OCI-M2 (cell line): ENCODE measurements at regions not wholly inside any gene's neighbourhood (a gene's known extent, or its start where the extent isn't known, plus 50 kb on each side); places are given as distances from the start of the nearest gene placed in this dataset.
"Not testable (repeated sequence)": the region's sequence is repeated elsewhere in the genome, so short reads cannot be mapped to it uniquely, and the experiment has no call there.

ENCODE experiments used
- DNase-seq: peaks from one replicate; lab custom pipeline; 2025; ENCODE audit not compliant: unreplicated experiment; lab: John Stamatoyannopoulos, UW

DNA sequence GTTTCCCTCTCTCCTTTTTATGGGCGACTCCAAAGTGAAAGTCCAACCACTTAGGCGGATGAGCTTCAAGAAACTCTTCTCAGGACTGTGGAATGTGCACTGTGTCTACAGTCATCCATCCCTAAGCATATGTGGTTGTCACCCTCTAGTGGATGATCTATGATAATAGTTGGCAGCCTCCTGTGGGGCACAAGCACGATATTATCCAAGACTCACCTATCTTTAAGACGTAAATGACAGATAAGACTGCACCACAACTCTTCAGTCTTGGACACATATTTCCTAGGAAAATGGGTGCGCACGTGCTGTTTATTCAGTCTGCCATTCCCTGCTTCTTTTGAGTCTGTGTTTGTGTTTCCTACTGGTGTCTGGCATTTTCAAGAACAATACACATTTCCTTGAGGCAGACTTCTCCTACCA, 145.5 kb upstream of the CTAGE1 start:
- no peak for DNase-seq

DNA sequence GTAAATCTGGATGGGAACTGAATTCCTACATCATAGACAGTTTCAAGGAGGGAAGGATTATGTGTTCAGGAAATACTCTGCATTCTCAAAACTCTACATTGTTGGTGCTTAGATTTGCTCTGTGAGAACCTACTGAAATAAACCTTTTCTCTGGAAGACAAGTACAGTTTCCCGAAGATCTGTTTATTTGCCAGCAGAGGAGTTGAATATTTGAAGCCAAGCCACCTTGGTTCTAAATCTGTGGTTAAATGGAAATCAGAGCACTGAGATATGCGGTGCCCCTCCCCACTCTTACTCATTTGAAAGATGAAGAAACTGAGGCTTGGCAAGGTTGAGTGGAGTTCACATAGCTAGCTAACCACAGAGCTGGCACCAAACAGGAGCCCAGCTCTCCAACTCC, 146.3 kb upstream of the CTAGE1 start:
- no peak for DNase-seq

DNA sequence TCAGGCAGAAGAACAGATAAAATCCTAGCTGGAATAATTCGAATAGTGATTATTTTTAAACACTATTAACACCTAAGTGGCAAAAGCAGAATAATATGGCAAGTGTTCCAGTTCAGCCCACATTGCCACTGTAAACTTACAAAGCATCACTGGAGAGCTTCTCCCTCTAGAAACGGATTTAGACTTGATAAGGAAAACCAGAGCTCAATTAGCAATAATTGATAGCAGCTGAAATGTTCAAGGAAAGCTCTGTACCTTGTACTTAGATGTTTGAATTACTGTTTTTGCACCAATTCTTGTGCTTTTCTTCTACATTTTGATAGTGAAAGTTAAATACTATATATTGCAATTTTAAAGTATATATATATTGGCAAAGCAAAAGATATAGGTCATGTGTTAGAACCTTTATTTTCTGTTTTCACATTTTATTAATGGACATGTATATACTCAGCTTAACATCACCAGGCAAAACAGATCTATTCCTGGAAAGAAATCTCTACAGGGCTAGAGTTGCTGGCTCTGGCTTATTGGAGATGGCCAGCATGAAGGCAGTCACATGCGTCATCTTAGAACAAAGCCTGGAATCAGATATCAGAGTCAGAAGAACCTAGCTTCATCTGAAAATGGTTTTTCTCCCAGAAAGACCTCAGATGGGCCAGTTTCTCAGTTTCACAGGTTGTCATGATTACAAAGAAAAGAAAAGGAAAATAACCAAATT, 149.1 kb upstream of the CTAGE1 start:
- no peak for DNase-seq

DNA sequence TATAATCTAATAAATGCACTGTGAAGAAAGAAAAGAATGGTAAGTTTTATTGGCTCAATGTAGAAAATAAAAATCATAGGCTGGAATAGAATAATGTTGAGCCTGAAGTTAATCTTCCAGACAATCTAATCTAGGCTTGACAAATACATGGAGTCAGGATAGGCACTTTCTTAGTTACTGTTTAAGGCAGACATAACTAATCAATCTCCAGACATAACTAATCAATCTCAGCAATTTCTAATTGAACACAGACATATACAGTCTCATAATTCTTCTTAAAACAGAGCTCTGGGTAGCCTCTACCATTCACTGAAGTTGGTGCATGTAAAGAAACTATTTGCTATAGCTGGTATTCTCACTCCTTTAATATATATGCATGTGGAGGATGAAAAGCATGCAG, 150.1 kb upstream of the CTAGE1 start:
- no peak for DNase-seq

DNA sequence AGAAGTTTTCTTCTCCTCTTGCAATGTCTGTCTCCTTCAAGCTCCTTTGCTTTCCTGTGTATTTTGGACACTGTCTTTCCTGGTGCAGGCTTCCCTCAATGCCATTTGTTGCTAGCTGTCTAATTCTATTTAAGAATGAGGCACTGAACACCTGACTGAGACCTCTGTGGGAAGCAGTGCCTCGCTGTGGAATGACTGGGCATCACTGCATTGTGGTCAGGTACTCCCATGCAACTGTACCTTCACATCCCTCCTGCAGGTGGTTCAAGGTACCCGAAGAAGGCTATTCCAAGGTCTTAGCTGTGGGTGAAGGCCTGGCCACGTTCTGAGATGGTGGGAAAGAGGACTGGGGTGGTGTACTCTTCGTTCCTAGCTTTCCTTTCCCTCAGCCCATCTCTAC, 152.8 kb upstream of the CTAGE1 start:
- no peak for DNase-seq

DNA sequence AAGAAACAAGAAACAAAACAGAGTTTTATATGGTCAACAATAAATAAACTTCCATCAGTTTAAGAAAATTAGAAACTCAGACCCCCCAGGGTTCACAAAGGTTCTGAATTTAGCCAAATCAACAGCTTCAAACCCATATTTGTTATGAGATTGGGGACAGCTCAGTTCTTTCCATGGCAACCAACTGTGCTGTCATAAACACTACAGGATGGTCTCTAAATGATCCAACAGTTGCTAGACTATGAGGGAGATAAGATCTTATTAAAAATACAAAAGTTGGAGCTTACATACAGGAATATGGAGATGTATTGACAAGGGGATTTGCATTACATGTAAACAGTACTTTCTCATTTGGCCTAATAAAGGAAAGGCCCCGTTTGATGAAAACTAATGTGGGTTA, 154.6 kb upstream of the CTAGE1 start:
- no peak for DNase-seq

DNA sequence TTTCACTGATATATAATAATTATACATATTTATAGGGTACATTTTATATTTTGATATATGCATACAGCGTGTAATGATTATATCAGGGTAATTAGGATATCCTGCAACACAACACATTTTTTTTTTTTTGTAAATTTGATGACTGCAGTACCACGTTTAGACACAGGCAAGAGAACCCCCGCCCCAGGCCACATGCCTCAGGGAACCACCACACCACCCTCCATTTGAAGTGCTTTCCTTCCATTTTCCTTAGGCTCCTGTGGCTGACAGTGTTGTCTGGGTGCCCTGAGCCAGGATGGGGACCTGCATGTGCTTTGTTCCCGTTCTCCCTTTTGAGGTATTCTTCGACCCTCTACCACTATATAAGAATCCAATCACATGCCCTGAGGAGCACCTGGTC, 161.6 kb upstream of the CTAGE1 start:
- DNase-seq = no peak

DNA sequence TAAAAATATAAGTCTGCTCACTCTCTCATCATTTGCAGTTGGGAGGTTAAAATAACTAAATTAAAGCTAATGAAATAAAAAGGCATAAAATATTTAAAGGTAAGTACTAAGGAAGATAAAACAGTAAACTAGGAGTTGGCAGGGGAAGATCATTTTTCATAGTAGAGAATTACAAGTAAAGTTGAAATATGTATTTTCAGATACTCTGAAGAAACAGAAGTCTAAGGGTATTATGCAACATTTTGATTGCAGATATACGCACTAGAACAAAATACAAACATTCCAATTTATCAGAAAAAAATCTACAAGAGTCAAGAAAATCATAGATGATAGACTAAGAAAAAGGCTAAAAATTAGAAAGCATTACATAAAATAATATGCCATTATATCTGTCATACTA, 167.6 kb upstream of the CTAGE1 start:
- no peak for DNase-seq

DNA sequence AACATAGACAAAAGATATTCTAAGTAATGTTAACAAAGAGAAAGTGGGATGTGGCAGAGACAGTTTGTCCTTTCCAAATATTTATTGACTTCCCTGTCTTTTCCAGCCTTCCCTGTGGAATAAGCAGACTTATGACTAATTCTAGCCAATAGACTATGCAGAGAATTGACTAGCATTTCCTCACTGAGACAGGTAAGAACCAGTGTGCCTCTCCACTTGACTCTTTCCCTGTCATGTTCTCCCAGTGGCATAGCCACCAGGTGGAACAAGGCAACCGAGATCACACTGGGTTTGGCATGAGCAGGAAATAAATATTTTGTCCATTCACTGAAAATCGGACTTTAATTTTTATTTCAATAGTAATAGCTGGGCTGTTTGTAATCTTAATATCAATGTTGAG, 168.1 kb upstream of the CTAGE1 start:
- DNase-seq = no peak

DNA sequence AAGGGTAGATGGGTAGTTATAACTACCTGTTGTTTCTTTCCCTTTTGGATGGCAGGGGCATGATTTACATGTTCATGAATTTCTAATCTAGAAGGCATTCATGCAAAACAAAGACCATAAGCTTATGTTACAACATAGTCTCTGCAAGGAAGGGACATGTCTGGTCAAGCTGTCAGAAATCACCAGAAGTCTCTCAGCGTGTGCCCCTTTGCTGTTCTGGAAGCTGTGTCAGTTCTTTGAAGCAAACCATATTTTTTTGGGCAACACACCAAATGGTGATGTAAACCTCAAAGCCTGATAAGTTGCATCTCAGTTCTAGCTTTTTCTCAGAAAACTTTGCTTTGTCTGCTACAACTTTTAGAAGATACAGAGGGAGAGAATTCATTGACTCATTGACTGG, 173.5 kb upstream of the CTAGE1 start:
- DNase-seq = no peak

DNA sequence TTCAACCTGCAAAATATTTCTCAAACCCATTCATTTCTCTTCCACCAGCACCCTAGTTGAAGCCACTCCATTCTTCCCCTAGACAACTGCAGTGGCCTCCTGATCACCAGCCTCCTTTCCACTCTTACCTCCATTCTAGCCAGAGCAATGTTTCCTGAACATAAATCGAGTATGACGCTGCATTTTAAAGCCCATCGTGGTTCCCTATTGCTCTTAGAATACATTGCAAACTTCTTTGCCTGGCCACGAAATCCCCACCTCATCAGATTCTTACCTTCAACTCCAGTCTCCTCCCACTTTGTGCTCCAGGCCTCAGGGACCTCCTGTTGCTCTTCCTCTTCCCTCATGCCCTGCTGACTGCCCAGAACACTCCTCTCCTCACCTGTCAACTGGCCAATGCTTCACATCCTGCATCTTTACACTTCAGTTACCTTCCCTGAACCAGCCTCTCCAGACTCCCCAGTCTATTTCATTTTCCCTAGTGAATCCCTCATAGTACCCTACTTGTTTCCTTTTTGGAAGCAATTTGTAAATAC, 176.5 kb upstream of the CTAGE1 start:
- DNase-seq = no peak

DNA sequence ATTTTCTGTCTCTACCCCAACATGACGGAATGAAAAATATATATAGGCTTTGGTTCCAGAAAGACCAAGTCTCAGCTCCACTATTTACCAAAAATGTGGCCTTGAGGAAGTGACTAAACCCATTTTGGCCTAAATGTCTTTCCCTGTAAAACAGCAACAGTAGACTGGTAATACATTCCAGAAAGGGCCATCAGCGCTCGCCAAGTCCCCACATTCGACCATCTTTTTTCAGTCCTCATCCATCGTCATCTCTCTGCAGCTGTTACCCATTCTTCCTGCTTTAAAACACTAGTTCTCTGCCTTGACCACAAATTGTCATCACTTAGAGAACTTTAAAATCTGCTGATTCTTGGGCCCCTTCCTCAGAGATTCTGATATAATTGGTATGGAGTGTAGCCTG, 183.8 kb upstream of the CTAGE1 start:
- DNase-seq = no peak

DNA sequence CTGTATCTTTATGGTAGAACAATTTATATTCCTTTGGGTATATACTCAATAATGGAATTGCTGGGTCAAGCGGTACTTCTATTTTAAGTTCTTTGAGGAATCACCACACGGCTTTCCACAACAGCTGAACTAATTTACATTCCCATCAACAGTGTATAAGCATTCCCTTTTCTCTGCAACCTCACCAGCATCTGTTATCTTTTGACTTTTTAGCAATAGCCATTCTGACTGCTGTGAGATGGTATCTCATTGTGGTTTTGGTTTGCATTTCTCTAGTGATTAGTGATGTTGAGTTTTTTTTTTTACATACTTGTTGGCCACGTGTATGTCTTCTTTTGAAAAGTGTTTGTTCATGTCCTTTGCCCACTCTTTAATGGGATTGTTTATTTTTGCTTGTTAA, 184.7 kb upstream of the CTAGE1 start:
- not testable (repeated sequence) for DNase-seq

DNA sequence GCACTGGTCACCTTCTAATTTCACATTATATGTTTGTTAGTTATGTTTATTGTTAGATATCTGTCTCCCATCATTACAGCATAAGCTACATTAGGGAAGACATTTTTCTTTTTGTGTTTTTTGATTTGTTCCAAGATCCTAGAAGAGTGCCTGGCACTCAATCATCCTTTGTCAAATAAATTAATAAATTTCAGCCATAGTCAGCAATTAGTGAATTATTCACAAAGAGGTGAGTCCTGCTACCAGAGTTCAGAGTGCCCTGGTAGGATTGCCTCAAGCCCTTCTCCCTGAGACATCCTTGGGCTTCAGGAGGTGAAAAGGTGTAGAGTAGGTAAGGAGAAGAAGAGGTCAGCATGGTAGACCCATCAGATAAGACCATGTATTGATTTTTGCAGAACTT, 186.2 kb upstream of the CTAGE1 start:
- DNase-seq = no peak

DNA sequence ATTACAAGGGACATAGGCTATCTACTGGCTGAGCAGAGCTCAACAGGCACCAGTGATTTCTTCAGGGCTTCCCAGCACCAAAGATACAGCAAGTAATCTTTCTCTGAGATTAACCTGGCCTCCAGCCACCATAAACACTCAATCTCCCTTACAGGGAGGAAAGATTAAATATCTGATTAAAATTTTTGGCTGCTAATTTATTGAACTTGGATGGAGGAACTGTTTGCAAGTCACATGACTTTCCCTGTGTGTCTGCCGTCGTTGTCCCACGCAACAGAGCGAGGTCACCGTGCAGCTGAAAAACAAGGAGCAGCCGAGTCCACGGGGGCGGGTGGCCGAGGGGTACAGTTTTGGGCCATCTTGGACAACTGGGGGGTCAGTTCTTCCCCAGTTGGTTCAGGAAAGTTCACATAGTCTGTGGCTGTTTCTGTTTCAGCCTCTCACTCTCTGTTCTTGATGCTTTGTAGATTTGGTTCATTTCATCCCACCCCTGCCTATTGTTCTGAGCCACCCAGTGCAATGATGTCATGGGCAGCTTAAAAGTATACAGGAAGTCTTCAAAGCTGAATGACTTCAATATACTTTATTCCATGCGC, 186.8 kb upstream of the CTAGE1 start:
- DNase-seq = no peak

DNA sequence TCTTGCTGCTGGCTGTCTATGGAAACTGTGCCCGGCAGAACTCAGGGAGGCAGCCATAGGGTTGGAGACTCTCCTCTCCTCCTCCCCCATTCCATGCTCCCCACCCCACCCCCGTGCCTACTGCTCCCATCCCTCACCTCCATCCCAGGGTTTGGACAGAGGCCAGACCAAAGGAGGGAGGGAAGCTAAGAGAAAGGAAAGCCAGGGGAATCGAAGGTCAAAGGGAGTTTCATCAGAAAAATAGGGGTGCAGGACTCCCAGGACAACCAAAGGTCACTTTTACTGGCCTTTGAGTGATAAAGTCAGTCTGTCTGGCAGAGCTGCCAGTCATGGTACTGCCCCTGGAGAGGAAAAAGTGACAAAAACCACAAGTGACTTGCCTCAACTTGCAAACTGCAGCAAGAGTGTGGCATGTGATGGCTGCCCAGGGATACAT, 187.3 kb upstream of the CTAGE1 start:
- DNase-seq = no peak

DNA sequence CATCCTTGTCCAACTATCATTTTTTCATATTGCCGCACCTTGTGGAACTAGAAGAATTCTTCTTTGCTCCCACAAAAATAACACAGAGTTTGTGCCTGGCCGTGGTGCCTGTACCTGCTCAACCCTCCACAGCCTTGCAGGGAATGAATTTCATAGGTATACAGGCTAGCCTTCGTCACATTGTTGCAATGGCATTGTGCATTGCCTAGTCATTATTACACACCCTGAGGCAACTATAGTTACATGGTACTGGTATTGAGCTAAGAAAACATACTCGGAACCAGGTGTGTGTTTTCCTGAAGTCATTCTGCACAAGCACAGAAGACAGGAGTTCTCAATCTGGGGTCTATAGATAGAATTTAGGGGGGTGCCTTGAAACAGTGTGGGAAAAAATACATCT, 188.0 kb upstream of the CTAGE1 start:
- no peak for DNase-seq

DNA sequence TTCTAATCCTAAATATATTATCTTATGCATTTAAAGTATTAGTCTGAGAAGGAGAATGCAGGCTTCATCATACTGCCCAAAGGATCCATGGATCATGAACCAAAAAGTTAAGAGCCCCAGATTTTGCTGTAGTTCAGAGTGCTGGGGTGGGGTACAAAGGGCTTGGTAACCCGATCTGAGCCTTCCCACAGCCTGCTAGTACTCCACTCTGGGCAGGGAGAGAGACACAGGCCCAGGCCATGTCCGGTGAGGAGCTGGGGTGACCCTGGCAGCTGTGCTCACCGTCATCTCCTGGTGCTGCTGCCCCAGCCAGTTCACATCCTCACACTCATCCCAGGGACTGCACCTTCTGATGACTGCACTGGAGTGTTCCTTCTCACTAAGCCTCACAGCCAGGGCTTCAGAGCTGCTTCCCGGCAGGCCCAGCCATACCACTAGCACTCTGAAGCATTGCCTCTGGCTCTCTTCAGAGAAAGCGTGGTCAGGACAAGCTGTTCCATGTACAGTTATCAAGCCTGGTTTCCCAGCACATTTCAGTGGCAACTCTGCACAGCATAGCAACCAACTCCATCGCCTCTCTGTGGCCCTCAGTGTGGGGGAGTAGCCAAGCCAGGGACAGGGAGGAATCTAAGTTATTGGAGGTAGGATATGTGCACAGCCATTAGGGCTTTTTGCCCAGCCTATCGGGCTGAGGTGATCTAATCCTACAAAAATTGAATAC, 189.0 kb upstream of the CTAGE1 start:
- no peak for DNase-seq

DNA sequence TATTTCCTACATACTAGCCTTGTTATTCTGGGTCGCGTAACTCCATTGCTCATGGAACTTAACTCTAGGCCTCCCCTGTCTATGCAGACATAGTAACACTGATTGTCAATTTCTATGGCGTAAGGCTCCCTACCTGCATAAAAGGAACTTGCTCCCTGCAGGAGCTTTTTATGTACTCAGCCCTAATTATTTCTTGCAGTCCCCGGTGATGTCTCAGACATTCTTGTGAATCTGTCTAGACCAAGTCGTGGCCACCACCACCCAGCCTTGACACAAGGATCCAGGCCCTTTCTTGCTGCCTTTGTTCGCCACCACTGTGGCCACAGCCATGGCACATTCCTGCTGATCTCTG, 189.5 kb upstream of the CTAGE1 start:
- no peak for DNase-seq

DNA sequence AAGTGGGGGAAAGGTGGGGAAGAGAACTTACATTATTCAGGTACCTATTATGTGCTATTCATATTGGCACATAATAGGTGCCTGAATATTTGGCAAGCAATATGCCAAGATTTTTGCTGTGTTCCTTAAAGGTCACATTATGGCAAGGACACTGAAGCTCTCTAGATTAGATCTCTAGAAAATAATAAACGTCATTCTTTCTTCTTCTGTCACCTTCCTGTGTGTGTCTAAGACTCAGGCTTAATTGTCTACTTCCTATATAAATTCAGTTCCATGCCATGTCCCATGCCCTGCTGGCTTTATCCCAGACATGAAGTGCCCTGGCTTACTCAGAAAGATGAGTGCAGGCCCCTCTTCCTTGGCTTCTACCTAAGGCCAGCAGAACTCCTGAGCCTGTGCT, 191.1 kb upstream of the CTAGE1 start:
- DNase-seq = no peak

DNA sequence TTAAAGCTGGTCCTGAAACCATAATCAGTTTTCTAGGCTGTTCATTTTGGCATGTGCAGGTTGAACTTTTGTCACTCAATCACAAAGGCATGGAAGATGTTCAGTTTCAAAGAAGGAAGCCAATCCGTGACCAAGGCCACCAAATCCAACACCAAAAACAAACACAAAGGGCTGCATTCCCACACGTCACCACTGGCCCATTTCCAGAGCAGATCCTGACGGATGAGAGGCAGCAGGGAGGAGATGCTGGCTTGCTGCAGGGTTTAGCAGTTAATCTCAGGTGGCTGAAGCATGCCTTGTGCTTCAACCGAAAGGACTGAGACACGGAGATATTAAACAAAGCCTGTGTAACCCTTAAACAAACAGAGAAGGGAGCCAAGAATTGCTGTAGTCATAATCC, 191.9 kb upstream of the CTAGE1 start:
- no peak for DNase-seq

DNA sequence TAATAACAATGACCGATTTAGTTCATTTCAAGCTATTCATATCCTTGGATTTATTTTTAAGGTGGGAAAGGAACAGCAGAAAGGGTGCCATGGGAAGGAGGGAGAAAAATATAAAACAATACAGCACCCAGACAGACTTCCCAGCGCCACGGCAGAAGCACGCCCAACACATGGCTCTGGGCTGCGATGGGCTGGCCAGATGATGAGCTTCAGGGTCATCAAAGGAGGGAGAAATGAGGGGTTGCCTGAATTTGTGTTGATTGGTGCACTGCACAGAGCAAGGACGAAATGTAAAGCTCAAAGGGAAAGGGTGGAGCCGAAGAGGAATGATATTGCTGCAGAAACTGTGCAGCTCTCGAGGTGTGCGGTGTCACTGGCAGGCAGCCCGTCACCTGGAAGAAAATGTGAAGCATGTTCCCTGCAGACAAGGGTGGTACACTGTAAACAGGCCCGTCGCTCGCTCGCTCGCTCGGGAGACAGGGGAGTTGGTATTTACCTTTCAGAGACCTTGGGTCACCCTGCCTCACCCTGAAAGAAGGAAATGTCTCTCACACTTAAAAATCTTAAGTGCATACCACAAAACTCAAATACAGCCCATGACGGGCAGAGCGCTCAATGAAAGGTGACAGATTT, 195.5 kb upstream of the CTAGE1 start:
- DNase-seq = no peak
